ENCODE measurements at regions not wholly inside any gene's neighbourhood (a gene's known extent, or its start where the extent isn't known, plus 50 kb on each side); places are given as distances from the start of the nearest gene placed in this dataset.

GRCh38 chr17:33983824-33984574, 271.1 kb upstream of the CCL2 start:
- FAIRE-seq: no peak
- no peaks in the 10 kb centered on the region for H4K20me1 ChIP-seq (ENCODE audit: insufficient read depth, low read length)
- no peak overlapping the region for H3K4me2 ChIP-seq (ENCODE audit: low read depth, low read length)
- no peaks in the 10 kb centered on the region for H3K27me3 ChIP-seq (ENCODE audit: control insufficient read depth in 1 of 2, insufficient read depth in 2 of 2, low read length in 2 of 2)
- no peak overlapping the region for H2AFZ ChIP-seq (ENCODE audit: low read length)
- intact Hi-C loops (cut with micrococcal nuclease; ENCODE audit: unreplicated experiment): no loop called here
- WGBS (ENCODE audit: low lambda C conversion rate): 6% methylated on average over 5 of the region's 6 CpGs
- H3K4me3 ChIP-seq (replicated peaks in 1 of 3; ENCODE audit: insufficient read depth in 1 of 3, low read depth in 2 of 3, low read length in 3 of 3): no peak overlapping the region
- no TSS peak for BruUV-seq (replicated peaks)
- peaks cover 18% of the 10 kb centered on the region for H3K9me3 ChIP-seq (ENCODE audit: low read length)
- ATAC-seq: no peak
- no peaks in the 10 kb centered on the region for H3K4me1 ChIP-seq (ENCODE audit: insufficient read depth, low read length)
- no peak overlapping the region for H3K27ac ChIP-seq (ENCODE audit: extremely low read length, insufficient read depth, low read length)
- no peaks in the 10 kb centered on the region for H3K36me3 ChIP-seq (replicated peaks in 1 of 2; ENCODE audit: control insufficient read depth in 1 of 2, insufficient read depth in 2 of 2, low read length in 2 of 2)
- no peaks in the 10 kb centered on the region for H3K79me2 ChIP-seq (ENCODE audit: insufficient read depth, low read length)
- no peak for TF ChIP-seq ZFP91 (CRISPR knock-in tag; IDR thresholded peaks at IDR 0.05; ENCODE audit: borderline replicate concordance)
- TF ChIP-seq ZNF629 (CRISPR knock-in tag; conservative IDR thresholded peaks at IDR 0.05): no peak
- TF ChIP-seq SNRNP70 (IDR thresholded peaks at IDR 0.05; ENCODE audit: low read depth, low read length): no peak
- no peak for TF ChIP-seq RNF2 (conservative IDR thresholded peaks at IDR 0.05; ENCODE audit: low read depth)
- no peak for TF ChIP-seq GATAD1 (CRISPR knock-in tag; IDR thresholded peaks at IDR 0.05)
- TF ChIP-seq ZNF317 (CRISPR knock-in tag; IDR thresholded peaks at IDR 0.05): no peak
- no peak for TF ChIP-seq TMF1 (CRISPR knock-in tag; IDR thresholded peaks at IDR 0.05; ENCODE audit: low read depth)
- TF ChIP-seq SETDB1 (CRISPR knock-in tag; IDR thresholded peaks at IDR 0.05; ENCODE audit: borderline replicate concordance): no peak
- TF ChIP-seq ZNF616 (CRISPR knock-in tag; IDR thresholded peaks at IDR 0.05; ENCODE audit: low read depth): no peak
- no peak for TF ChIP-seq PRDM4 (CRISPR knock-in tag; IDR thresholded peaks at IDR 0.05; ENCODE audit: borderline replicate concordance)
- no peak for TF ChIP-seq NCOA2 (CRISPR knock-in tag; IDR thresholded peaks at IDR 0.05)
- TF ChIP-seq RFXAP (CRISPR knock-in tag; IDR thresholded peaks at IDR 0.05; ENCODE audit: borderline replicate concordance): no peak
- no peak for TF ChIP-seq THAP11 (CRISPR knock-in tag; IDR thresholded peaks at IDR 0.05)
- TF ChIP-seq ZSCAN22 (CRISPR knock-in tag; IDR thresholded peaks at IDR 0.05): no peak
- TF ChIP-seq POLR2AphosphoS5 (IDR thresholded peaks at IDR 0.05; ENCODE audit: low read depth, low read length): no peak
- H3K9ac ChIP-seq (ENCODE audit: insufficient read depth, low read depth, low read length): no peak overlapping the region
- ChIA-PET POLR2A (no interaction called here), CTCF (ENCODE audit: low intra/inter-chr PET ratio, low total read pairs) (no interaction called here)
- in situ Hi-C loops (cut with HindIII; ENCODE audit: extremely low pct_ligation_motif_present, low pct_unique_long_range_greater_than_20kb): no loop called here
- no peak for DNase-seq (ENCODE audit: low spot score)

All from HepG2 (cell line).